ENCODE measurements at regions not wholly inside any gene's neighbourhood (a gene's known extent, or its start where the extent isn't known, plus 50 kb on each side); places are given as distances from the start of the nearest gene placed in this dataset.
A peak's percentile ranks its signal among the peaks of the same experiment; 100 is the strongest.

- no peaks in the 10 kb centered on the region for H4K20me1 ChIP-seq (ENCODE audit: insufficient read depth, low read length)
- Mint-ChIP-seq H3K9me3 (ENCODE audit: unreplicated experiment) (no peaks in the 10 kb centered on the region), H3K27ac (ENCODE audit: unreplicated experiment) (no peak overlapping the region), H3K4me3 (ENCODE audit: unreplicated experiment) (no peak overlapping the region), H3K4me1 (ENCODE audit: low read depth, unreplicated experiment) (peaks cover under 1% of the 10 kb centered on the region), H3K36me3 (ENCODE audit: low read depth, unreplicated experiment) (no peaks in the 10 kb centered on the region), H3K27me3 (ENCODE audit: low read depth, unreplicated experiment) (no peaks in the 10 kb centered on the region)
- H3K36me3 ChIP-seq (ENCODE audit: insufficient read depth, low read length): no peaks in the 10 kb centered on the region
- no peak overlapping the region for H3K9ac ChIP-seq (ENCODE audit: low read length)
- DNase-seq (ENCODE audit: low read depth): no peak
- H3K27ac ChIP-seq (ENCODE audit: low read depth, low read length): no peak overlapping the region
- FAIRE-seq: no peak
- H2AFZ ChIP-seq (ENCODE audit: low read depth, low read length): no peak overlapping the region
- TF ChIP-seq EZH2 (IDR thresholded peaks at IDR 0.05; ENCODE audit: insufficient read depth, low read length) (no peak), CTCF (IDR thresholded peaks at IDR 0.05; ENCODE audit: insufficient read depth, low read depth, low read length) (no peak)
- H3K4me3 ChIP-seq (ENCODE audit: insufficient read depth, low read depth, low read length): no peak overlapping the region
- no peak overlapping the region for H3K4me2 ChIP-seq (ENCODE audit: low read length)
- H3K9me3 ChIP-seq (ENCODE audit: insufficient read depth, low read depth, low read length): no peaks in the 10 kb centered on the region
- no peaks in the 10 kb centered on the region for H3K27me3 ChIP-seq (ENCODE audit: insufficient read depth, low read length)
- H3K4me1 ChIP-seq (ENCODE audit: insufficient read depth, low read length): no peaks in the 10 kb centered on the region
- no peaks in the 10 kb centered on the region for H3K79me2 ChIP-seq (ENCODE audit: insufficient read depth, low read length)
Observed at GRCh38 chr5:105812304-105812703, 1858.4 kb downstream of the EFNA5 start.

- no peaks in the 10 kb centered on the region for H3K36me3 Mint-ChIP-seq (ENCODE audit: low read depth, unreplicated experiment)
- H4K20me1 ChIP-seq (ENCODE audit: insufficient read depth, low read length): no peaks in the 10 kb centered on the region
- H3K4me3 Mint-ChIP-seq (ENCODE audit: unreplicated experiment): no peak overlapping the region
- H2AFZ ChIP-seq (ENCODE audit: low read depth, low read length): no peak overlapping the region
- TF ChIP-seq CTCF (IDR thresholded peaks at IDR 0.05; ENCODE audit: insufficient read depth, low read depth, low read length) (no peak), EZH2 (IDR thresholded peaks at IDR 0.05; ENCODE audit: insufficient read depth, low read length) (no peak)
- H3K4me1 ChIP-seq (ENCODE audit: insufficient read depth, low read length): no peaks in the 10 kb centered on the region
- H3K4me1 Mint-ChIP-seq (ENCODE audit: low read depth, unreplicated experiment): peaks cover 6% of the 10 kb centered on the region
- no peak overlapping the region for H3K9ac ChIP-seq (ENCODE audit: low read length)
- H3K9me3 ChIP-seq (ENCODE audit: insufficient read depth, low read depth, low read length): peaks cover 6% of the 10 kb centered on the region
- H3K27me3 Mint-ChIP-seq (ENCODE audit: low read depth, unreplicated experiment): no peaks in the 10 kb centered on the region
- H3K27ac Mint-ChIP-seq (ENCODE audit: unreplicated experiment): no peak overlapping the region
- peaks cover 8% of the 10 kb centered on the region for H3K9me3 Mint-ChIP-seq (ENCODE audit: unreplicated experiment)
- H3K27ac ChIP-seq (ENCODE audit: low read depth, low read length): no peak overlapping the region
- no peaks in the 10 kb centered on the region for H3K36me3 ChIP-seq (ENCODE audit: insufficient read depth, low read length)
- no peak for DNase-seq (ENCODE audit: low read depth)
- no peak overlapping the region for H3K4me2 ChIP-seq (ENCODE audit: low read length)
- no peak overlapping the region for H3K4me3 ChIP-seq (ENCODE audit: insufficient read depth, low read depth, low read length)
- no peaks in the 10 kb centered on the region for H3K79me2 ChIP-seq (ENCODE audit: insufficient read depth, low read length)
- H3K27me3 ChIP-seq (ENCODE audit: insufficient read depth, low read length): no peaks in the 10 kb centered on the region
- no peak for FAIRE-seq
Observed at GRCh38 chr5:105807951-105808350, 1862.8 kb downstream of the EFNA5 start.

GRCh38 chr5:105807290-105807689 is 1863.4 kb downstream of the EFNA5 start:
- peak; percentile 13 for FAIRE-seq
- TF ChIP-seq EZH2 (IDR thresholded peaks at IDR 0.05; ENCODE audit: insufficient read depth, low read length): no peak
- no peak for TF ChIP-seq CTCF (IDR thresholded peaks at IDR 0.05; ENCODE audit: insufficient read depth, low read depth, low read length)

More at GRCh38 chr5:105807290-105807689, 1863.4 kb downstream of the EFNA5 start:
- Histone ChIP-seq H3K79me2 (ENCODE audit: insufficient read depth, low read length) (no peaks in the 10 kb centered on the region), H2AFZ (ENCODE audit: low read depth, low read length) (no peak overlapping the region), H3K4me2 (ENCODE audit: low read length) (no peak overlapping the region), H3K9me3 (ENCODE audit: insufficient read depth, low read depth, low read length) (peaks cover 6% of the 10 kb centered on the region), H3K4me1 (ENCODE audit: insufficient read depth, low read length) (no peaks in the 10 kb centered on the region), H3K4me3 (ENCODE audit: insufficient read depth, low read depth, low read length) (no peak overlapping the region), H4K20me1 (ENCODE audit: insufficient read depth, low read length) (no peaks in the 10 kb centered on the region), H3K9ac (ENCODE audit: low read length) (no peak overlapping the region), H3K27me3 (ENCODE audit: insufficient read depth, low read length) (no peaks in the 10 kb centered on the region), H3K27ac (ENCODE audit: low read depth, low read length) (no peak overlapping the region), H3K36me3 (ENCODE audit: insufficient read depth, low read length) (no peaks in the 10 kb centered on the region)
- Mint-ChIP-seq H3K4me1 (ENCODE audit: low read depth, unreplicated experiment) (peaks cover 6% of the 10 kb centered on the region), H3K27ac (ENCODE audit: unreplicated experiment) (no peak overlapping the region), H3K27me3 (ENCODE audit: low read depth, unreplicated experiment) (no peaks in the 10 kb centered on the region), H3K9me3 (ENCODE audit: unreplicated experiment) (peaks cover 13% of the 10 kb centered on the region), H3K36me3 (ENCODE audit: low read depth, unreplicated experiment) (no peaks in the 10 kb centered on the region), H3K4me3 (ENCODE audit: unreplicated experiment) (no peak overlapping the region)
- DNase-seq (ENCODE audit: low read depth): no peak

Data from astrocyte (in vitro differentiated cells and primary cell).